Heart left ventricle (tissue), 16 donors: ENCODE measurements at regions not wholly inside any gene's neighbourhood (a gene's known extent, or its start where the extent isn't known, plus 50 kb on each side); places are given as distances from the start of the nearest gene placed in this dataset.

Experiments used
- ATAC-seq, 4 donors: fragments of 200-7000 bp; cut with Tn5 transposase; one replicate each; pipeline ENCODE4 v1.9.1; 2020 to 2022; ENCODE audit warnings: moderate library complexity in 4 of 4, mild to moderate bottlenecking in 3 of 4, moderate number of reproducible peaks in 1 of 4
- DNase-seq, 5 donors: peaks; one replicate each; pipeline ENCODE4 v3.0.0-alpha.2; 2020
- H3K27ac ChIP-seq, 12 donors: fragments of 200-600 bp; sonication (generic) in 4 of 12; one replicate each; pipeline versions ENCODE4 v1.5.0 to v1.8.0; 2016 to 2022; ENCODE audit warnings: mild to moderate bottlenecking in 2 of 12
- H3K27me3 ChIP-seq, 9 donors: fragments of 200-600 bp; sonication (generic) in 2 of 9; one replicate each; pipeline versions ENCODE4 v1.5.1 to v1.8.0; 2016 to 2022; ENCODE audit warnings: mild to moderate bottlenecking in 3 of 9
- H3K36me3 ChIP-seq, 9 donors: fragments of 200-600 bp; sonication (generic) in 2 of 9; one replicate each; pipeline versions ENCODE4 v1.5.0 to v1.8.0; 2018 to 2022; ENCODE audit warnings: mild to moderate bottlenecking in 2 of 9
- H3K4me1 ChIP-seq, 12 donors: fragments of 200-600 bp; sonication (generic) in 4 of 12; one replicate each; pipeline versions ENCODE4 v1.5.0 to v1.8.0; 2016 to 2022; ENCODE audit warnings: mild to moderate bottlenecking in 3 of 12
- H3K4me3 ChIP-seq, 12 donors: fragments of 200-600 bp; sonication (generic) in 4 of 12; one replicate each; pipeline versions ENCODE4 v1.5.0 to v1.8.0; 2017 to 2022; ENCODE audit warnings: mild to moderate bottlenecking in 9 of 12, moderate library complexity in 4 of 12
- H3K9me3 ChIP-seq, 12 donors: fragments of 200-600 bp; sonication (generic) in 4 of 12; one replicate each; pipeline versions ENCODE4 v1.5.0 to v1.8.0; 2016 to 2022; ENCODE audit warnings: mild to moderate bottlenecking in 1 of 12
- POLR2A ChIP-seq, 2 donors: fragments of 450-650 bp; IDR thresholded peaks; one replicate each; pipeline ENCODE4 v1.6.1; 2017; ENCODE audit warnings: antibody characterized with exemption in 2 of 2, mild to moderate bottlenecking in 2 of 2, moderate library complexity in 2 of 2
- WGBS, 4 donors: extraction: QIAGEN DNeasy Blood & Tissue Kit in 2 of 4; methylation state at CpG; one replicate each; pipeline versions ENCODE4 v1.1.5 to v1.1.7; 2013 to 2018; 5-methylcytosine and 5-hydroxymethylcytosine counted together
- intact Hi-C, 10 donors: fragments of 100-400 bp; cut with DNase I; formaldehyde crosslinking; loops; one replicate each; pipeline versions ENCODE4 v1.11.1 to v1.14.2; 2022
- TF ChIP-seq, protein P1 (sequence below), 12 donors: fragments of 200-600 bp; sonication (generic) in 4 of 12; IDR thresholded peaks; one replicate each; pipeline versions ENCODE4 v1.5.0 to v1.8.0; 2018 to 2022; ENCODE audit warnings: antibody characterized with exemption in 12 of 12, mild to moderate bottlenecking in 5 of 12
- donor health status: ischemic (EF 13 %, LVEDD 7.1; RV severe dilation, severe dysfunction).
- donor health status: healthy with polysubstance abuse.
- donor health status: DM: no; HTN: yes; CAD: no.
- donor health status: DM: no; HTN: no; CAD: no.
- donor health status: ischemic (EF 25% LVEDD 6.9; RV normal size, moderate dysfunction).
- donor health status: ischemic (EF 25% LVEDD 5.7; RV mildly dilated, moderate dysfunction).
- donor health status: healthy.
- donor health status: DM: yes; HTN: yes; CAD: no.
- donor health status: ischemic (EF 35%, LVEDD 5.7; RV mildly dilated, moderate dysfunction).
- donor health status: nonischemic (EF 11% LVEDD 7.7; RV severe dilation, severe dysfunction).
- donor health status: DM: yes; HTN: yes; CAD: no.
- donor health status: PGD.
- donor health status: ischemic (EF 29% LVEDD 5.4; RV normal size, mild dysfunction).
- donor health status: nonischemic (EF 23%, LVEDD 6.1; RV moderate dilation, normal function).

DNA sequence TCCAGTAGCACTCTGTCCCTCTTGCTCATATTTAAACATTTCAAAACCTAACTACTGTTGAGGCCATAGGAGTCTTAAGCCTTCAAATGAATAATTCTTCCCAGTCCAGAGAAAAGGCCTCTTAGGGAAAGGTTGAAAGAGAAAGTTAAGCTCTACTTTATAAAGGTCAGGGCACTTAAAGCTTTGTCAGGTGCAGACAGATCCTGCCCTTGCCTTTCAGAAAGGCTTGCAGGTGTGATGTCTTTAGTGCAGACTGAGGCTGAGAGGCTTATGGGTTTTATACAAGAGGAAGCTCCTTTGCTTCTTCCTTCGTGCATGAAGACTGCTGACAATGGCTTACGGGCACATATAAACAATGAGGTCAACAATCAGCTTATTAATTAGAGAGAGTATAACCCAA lies 105.0 kb upstream of the LINC00305 start:
- DNase-seq (no peak), ATAC-seq (no peak)
- no peaks in the 10 kb centered on the region for H3K36me3 ChIP-seq
- 93 to 97% (median 95%) methylated on average over 2 of the region's 2 CpGs for WGBS, 4 donors
- TF ChIP-seq, protein P1, sequence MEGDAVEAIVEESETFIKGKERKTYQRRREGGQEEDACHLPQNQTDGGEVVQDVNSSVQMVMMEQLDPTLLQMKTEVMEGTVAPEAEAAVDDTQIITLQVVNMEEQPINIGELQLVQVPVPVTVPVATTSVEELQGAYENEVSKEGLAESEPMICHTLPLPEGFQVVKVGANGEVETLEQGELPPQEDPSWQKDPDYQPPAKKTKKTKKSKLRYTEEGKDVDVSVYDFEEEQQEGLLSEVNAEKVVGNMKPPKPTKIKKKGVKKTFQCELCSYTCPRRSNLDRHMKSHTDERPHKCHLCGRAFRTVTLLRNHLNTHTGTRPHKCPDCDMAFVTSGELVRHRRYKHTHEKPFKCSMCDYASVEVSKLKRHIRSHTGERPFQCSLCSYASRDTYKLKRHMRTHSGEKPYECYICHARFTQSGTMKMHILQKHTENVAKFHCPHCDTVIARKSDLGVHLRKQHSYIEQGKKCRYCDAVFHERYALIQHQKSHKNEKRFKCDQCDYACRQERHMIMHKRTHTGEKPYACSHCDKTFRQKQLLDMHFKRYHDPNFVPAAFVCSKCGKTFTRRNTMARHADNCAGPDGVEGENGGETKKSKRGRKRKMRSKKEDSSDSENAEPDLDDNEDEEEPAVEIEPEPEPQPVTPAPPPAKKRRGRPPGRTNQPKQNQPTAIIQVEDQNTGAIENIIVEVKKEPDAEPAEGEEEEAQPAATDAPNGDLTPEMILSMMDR (IDR thresholded peaks at IDR 0.05) = no peak
- TF ChIP-seq POLR2A (IDR thresholded peaks at IDR 0.05) = no peak
- no peaks in the 10 kb centered on the region for H3K9me3 ChIP-seq
- no peak overlapping the region for H3K4me3 ChIP-seq
- no peaks in the 10 kb centered on the region for H3K27me3 ChIP-seq
- H3K27ac ChIP-seq = no peak overlapping the region
- no peaks in the 10 kb centered on the region for H3K4me1 ChIP-seq
- intact Hi-C loops = no loop called here

DNA sequence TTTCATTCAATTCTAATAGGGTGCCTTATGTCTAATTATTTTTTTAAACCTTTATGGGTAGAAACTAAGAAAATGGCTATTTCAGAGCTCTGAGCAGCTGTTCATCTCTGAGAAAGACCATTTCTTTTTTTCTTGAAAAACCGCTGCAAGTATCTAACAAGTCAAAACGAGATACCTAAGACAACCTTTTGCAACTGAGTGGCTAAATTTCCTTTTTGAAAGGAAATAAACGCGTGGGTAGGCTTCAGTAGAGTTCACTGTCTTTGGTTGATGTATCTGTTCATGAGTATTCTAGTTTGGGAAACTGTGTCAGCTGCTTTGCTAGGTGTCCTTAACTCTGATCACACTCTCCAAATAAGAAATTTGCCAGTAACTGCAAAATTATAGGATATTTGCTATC lies 104.3 kb upstream of the LINC00305 start:
- H3K4me1 ChIP-seq = no peaks in the 10 kb centered on the region
- H3K27ac ChIP-seq = no peak overlapping the region
- H3K36me3 ChIP-seq = no peaks in the 10 kb centered on the region
- no peaks in the 10 kb centered on the region for H3K27me3 ChIP-seq
- H3K9me3 ChIP-seq = no peaks in the 10 kb centered on the region
- TF ChIP-seq POLR2A (IDR thresholded peaks at IDR 0.05) = no peak
- TF ChIP-seq, protein P1 (IDR thresholded peaks at IDR 0.05) = no peak
- intact Hi-C loops = no loop called here
- H3K4me3 ChIP-seq = no peak overlapping the region
- DNase-seq (no peak), ATAC-seq (no peak)
- 92 to 95% (median 93%) methylated on average over 4 of the region's 4 CpGs for WGBS, 4 donors

DNA sequence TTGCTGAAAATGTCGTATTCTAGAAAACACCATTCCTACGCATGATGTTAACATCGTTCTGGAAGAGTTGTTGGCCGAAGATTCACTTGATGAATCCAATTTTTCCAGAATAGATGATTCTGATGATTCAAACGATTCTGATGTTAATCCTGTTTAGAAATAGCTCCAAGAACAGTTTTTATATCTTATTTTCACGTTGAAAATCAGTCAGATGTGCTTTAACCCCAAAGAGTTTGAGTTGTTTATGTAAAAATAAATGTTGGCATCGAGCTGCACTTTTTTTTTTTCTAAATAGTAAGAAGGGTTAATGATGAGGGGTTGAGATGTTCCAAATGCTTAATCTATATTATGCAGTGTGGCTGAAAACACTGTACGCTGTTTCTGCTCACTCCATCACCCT lies 99.9 kb upstream of the LINC00305 start:
- intact Hi-C loops = loop anchor here in 4 of 10 donors (5.0 to 10.0 kb wide), 2 partner anchors 156 to 158 kb away; no protein-coding TSS in a partner anchor
- DNase-seq = no peak
- no peak for ATAC-seq

DNA sequence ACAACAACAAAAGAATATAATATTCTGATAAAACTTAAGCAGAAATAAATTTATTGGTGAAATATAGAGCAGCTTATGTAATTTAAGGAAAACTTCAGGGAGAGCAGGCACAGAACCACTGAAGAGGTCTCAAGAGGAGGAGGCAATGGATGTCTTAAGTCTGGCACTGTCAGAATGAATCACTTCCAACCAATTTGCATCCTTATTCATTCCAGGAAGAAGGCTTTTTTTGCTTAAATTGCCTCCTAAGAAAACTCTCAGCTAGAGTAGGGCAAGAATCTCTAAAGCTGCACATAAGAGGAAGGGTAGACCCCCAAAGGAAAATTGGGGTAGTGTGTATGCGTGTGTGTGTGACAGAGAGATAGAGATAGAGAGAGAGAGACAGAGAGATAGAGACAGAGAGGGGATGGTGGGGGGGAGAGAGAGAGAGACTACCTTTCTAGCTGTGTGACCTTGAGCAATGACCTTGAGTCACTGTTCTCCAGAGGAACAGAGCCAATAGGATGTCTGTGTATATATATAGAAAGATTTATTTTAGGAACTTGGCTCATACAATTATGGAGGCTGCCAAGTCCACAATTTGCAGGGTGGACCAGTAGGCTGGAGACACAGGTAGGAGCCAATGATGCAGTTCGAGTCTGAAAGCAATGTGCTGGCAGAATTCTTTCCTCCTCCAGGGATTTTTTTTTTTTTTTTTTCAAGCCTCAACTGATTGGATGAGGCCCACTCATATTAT lies 96.4 kb upstream of the LINC00305 start:
- no peaks in the 10 kb centered on the region for H3K36me3 ChIP-seq
- DNase-seq (peak in 4 of 5 donors; percentile 17 to 52 (median 42)), ATAC-seq (peak; percentile 73 to 96 (median 89))
- no peaks in the 10 kb centered on the region for H3K27me3 ChIP-seq
- H3K27ac ChIP-seq = peak overlapping the region in 3 of 12 donors; percentile 17 to 50 (median 30)
- 37 to 44% (median 41%) methylated on average over 2 of the region's 2 CpGs for WGBS, 4 donors
- no peak overlapping the region for H3K4me3 ChIP-seq
- TF ChIP-seq, protein P1 (IDR thresholded peaks at IDR 0.05) = no peak
- TF ChIP-seq POLR2A (IDR thresholded peaks at IDR 0.05) = no peak
- intact Hi-C loops = loop anchor here in 4 of 10 donors (5.0 to 10.0 kb wide), 2 partner anchors 160 to 162 kb away; no protein-coding TSS in a partner anchor
- H3K9me3 ChIP-seq = no peaks in the 10 kb centered on the region
- peaks cover 0 to 15% (median 2%) of the 10 kb centered on the region in 12 donors for H3K4me1 ChIP-seq

More for the DNA sequence above, 99.9 kb upstream of the LINC00305 start:
- Histone ChIP-seq H3K36me3 (no peaks in the 10 kb centered on the region), H3K9me3 (no peaks in the 10 kb centered on the region), H3K27ac (no peak overlapping the region), H3K4me3 (no peak overlapping the region), H3K27me3 (no peaks in the 10 kb centered on the region), H3K4me1 (peaks cover 0 to 15% (median 2%) of the 10 kb centered on the region in 12 donors)
- no peak for TF ChIP-seq POLR2A (IDR thresholded peaks at IDR 0.05)
- TF ChIP-seq, protein P1 (IDR thresholded peaks at IDR 0.05) = no peak
- 82 to 86% (median 86%) methylated on average over 8 of the region's 8 CpGs for WGBS, 4 donors
